Fibroblast of lung (primary cell): ENCODE measurements at regions not wholly inside any gene's neighbourhood (a gene's known extent, or its start where the extent isn't known, plus 50 kb on each side); places are given as distances from the start of the nearest gene placed in this dataset.

Experiments
- EZH2 ChIP-seq: IDR thresholded peaks from 2 replicates; pipeline ENCODE4 v1.5.1; 2012; ENCODE audit warnings: low read length, control low read depth, mild to moderate bottlenecking; ENCODE audit errors: missing control alignments
- TF ChIP-seq, protein P1 (sequence below), 2 donors: IDR thresholded peaks in 1 of 2; conservative IDR thresholded peaks in 1 of 2; 1 replicate in 1 of 2; 2 replicates in 1 of 2; pipeline ENCODE4 v1.5.1; 2011 to 2012; ENCODE audit warnings: low read length in 2 of 2, control low read depth in 1 of 2, inconsistent platforms in 1 of 2, low read depth in 1 of 2, mild to moderate bottlenecking in 1 of 2

DNA sequence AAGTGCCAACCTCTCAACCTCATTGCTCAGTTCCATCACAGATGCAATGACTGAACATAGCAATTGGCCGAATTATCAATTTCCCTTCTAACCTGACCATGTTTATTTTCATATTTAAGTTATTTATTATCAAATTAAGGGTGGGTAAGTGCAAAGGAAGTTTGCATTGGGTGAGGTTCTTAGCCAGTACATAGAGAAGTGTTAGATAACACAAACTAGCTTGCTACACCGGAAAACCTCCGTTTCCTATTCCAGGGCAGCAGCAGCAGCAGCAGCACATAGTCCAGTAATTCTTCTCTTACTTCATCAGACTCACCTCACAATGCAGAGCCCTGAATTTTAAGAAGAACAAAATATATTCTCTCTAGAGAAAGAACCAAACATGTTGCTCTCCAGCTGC, 200.5 kb upstream of the OR4E1 start:
- TF ChIP-seq, protein P1, sequence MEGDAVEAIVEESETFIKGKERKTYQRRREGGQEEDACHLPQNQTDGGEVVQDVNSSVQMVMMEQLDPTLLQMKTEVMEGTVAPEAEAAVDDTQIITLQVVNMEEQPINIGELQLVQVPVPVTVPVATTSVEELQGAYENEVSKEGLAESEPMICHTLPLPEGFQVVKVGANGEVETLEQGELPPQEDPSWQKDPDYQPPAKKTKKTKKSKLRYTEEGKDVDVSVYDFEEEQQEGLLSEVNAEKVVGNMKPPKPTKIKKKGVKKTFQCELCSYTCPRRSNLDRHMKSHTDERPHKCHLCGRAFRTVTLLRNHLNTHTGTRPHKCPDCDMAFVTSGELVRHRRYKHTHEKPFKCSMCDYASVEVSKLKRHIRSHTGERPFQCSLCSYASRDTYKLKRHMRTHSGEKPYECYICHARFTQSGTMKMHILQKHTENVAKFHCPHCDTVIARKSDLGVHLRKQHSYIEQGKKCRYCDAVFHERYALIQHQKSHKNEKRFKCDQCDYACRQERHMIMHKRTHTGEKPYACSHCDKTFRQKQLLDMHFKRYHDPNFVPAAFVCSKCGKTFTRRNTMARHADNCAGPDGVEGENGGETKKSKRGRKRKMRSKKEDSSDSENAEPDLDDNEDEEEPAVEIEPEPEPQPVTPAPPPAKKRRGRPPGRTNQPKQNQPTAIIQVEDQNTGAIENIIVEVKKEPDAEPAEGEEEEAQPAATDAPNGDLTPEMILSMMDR (conservative IDR thresholded peaks at IDR 0.05 in 1 of 2, IDR thresholded peaks at IDR 0.05 in 1 of 2; ENCODE audit: low read depth in 1 of 2, low read length in 2 of 2): no peak
- no peak for TF ChIP-seq EZH2
